A549 (cell line): ENCODE measurements at regions not wholly inside any gene's neighbourhood (a gene's known extent, or its start where the extent isn't known, plus 50 kb on each side); places are given as distances from the start of the nearest gene placed in this dataset.

Experiments
- ATAC-seq, 2 experiments: fragments of 200-7000 bp in 1 of 2; fragments of >200 bp in 1 of 2; cut with Nextera tagmentation in 1 of 2; cut with Tn5 transposase in 1 of 2; 3 replicates each; pipeline versions ENCODE4 v1.8.0 to v1.9.1; 2018 to 2020; ENCODE audit warnings: mild to moderate bottlenecking in 1 of 2, moderate library complexity in 1 of 2
- CTCF ChIA-PET: fragments of 300-600 bp; sonication (Branson Sonifier 250); formaldehyde crosslinking; extraction: SDS; loops from one replicate; lab custom pipeline; 2021; ENCODE audit warnings: antibody characterized with exemption, inconsistent platforms; lab: Yijun Ruan, JAX
- POLR2A ChIA-PET: fragments of 350-600 bp; formaldehyde crosslinking; extraction: SDS; loops from one replicate; lab custom pipeline; 2021; ENCODE audit warnings: antibody characterized with exemption, inconsistent platforms; lab: Yijun Ruan, JAX
- DNase-seq, 2 experiments: peaks; one replicate each; pipeline versions ENCODE4 v3.0.0 to v3.0.0-alpha.2; 2011 to 2016; ENCODE audit warnings: low read depth in 1 of 2, low spot score in 1 of 2
- FAIRE-seq: peaks from 2 replicates; lab custom pipeline; 2011; peaks lifted over from hg19 to GRCh38; lab: Jason Lieb, UNC
- H3K27ac ChIP-seq, 2 experiments: fragments of >200 bp; sonication (Bioruptor Twin); formaldehyde crosslinking; 3 replicates each; pipeline ENCODE4 v1.5.1; 2016 to 2017
- H3K4me1 ChIP-seq: fragments of >200 bp; sonication (Bioruptor Twin); formaldehyde crosslinking; 3 replicates; pipeline ENCODE4 v1.6.1; 2016
- H3K4me2 ChIP-seq: fragments of >200 bp; sonication (Bioruptor Twin); formaldehyde crosslinking; 3 replicates; pipeline ENCODE4 v1.6.1; 2016
- H3K4me3 ChIP-seq: fragments of >200 bp; sonication (Bioruptor Twin); formaldehyde crosslinking; 3 replicates; pipeline ENCODE4 v1.5.1; 2016
- H3K9me3 ChIP-seq: fragments of >200 bp; sonication (Bioruptor Twin); formaldehyde crosslinking; 3 replicates; pipeline ENCODE4 v1.6.1; 2016
- CBX2 ChIP-seq: fragments of 200-600 bp; sonication (generic); IDR thresholded peaks from 2 replicates; pipeline ENCODE4 v1.6.1; 2016; ENCODE audit warnings: low read depth, mild to moderate bottlenecking, borderline replicate concordance
- EHF ChIP-seq: fragments of 250-450 bp; sonication (Bioruptor Pico); IDR thresholded peaks from 2 replicates; pipeline ENCODE4 v1.5.0; 2020; ENCODE audit warnings: mild to moderate bottlenecking
- EP300 ChIP-seq, 2 experiments: fragments of >200 bp; sonication (Bioruptor Twin); formaldehyde crosslinking; IDR thresholded peaks; 2 replicates in 1 of 2; 3 replicates in 1 of 2; pipeline ENCODE4 v1.6.1; 2016 to 2017
- ESRRA ChIP-seq: fragments of 150-350 bp; IDR thresholded peaks from 2 replicates; pipeline ENCODE4 v1.6.1; 2014; ENCODE audit warnings: mild to moderate bottlenecking, low read length, borderline replicate concordance
- FOSB ChIP-seq: fragments of 250-450 bp; sonication (Bioruptor Pico); IDR thresholded peaks from 2 replicates; pipeline ENCODE4 v1.5.0; 2020; ENCODE audit warnings: mild to moderate bottlenecking, moderate library complexity
- HDAC2 ChIP-seq: fragments of 200-600 bp; sonication (generic); IDR thresholded peaks from 2 replicates; pipeline ENCODE4 v1.6.1; 2016
- HEYL ChIP-seq: fragments of 250-450 bp; sonication (Bioruptor Pico); IDR thresholded peaks from 2 replicates; pipeline ENCODE4 v1.8.0; 2021; ENCODE audit warnings: mild to moderate bottlenecking, moderate library complexity
- HOXB13 ChIP-seq: fragments of 250-450 bp; sonication (Bioruptor Pico); IDR thresholded peaks from 2 replicates; pipeline ENCODE4 v1.5.0; 2020; ENCODE audit warnings: low read depth, mild to moderate bottlenecking, moderate library complexity
- HOXB5 ChIP-seq: fragments of 250-450 bp; sonication (Bioruptor Pico); IDR thresholded peaks from 2 replicates; pipeline ENCODE4 v1.5.0; 2020; ENCODE audit warnings: mild to moderate bottlenecking, moderate library complexity
- MAX ChIP-seq: IDR thresholded peaks from 2 replicates; pipeline ENCODE4 v1.6.1; 2012
- NFE2L2 ChIP-seq: fragments of 150-350 bp; conservative IDR thresholded peaks from 2 replicates; pipeline ENCODE4 v1.6.1; 2014; ENCODE audit warnings: low read length
- POLR2AphosphoS2 ChIP-seq: conservative IDR thresholded peaks from 2 replicates; pipeline ENCODE4 v1.6.1; 2012; ENCODE audit warnings: low read length, improper control_type of control experiment, inconsistent platforms
- RAD21 ChIP-seq, 2 experiments: fragments of >200 bp in 1 of 2; sonication (Bioruptor Twin) in 1 of 2; formaldehyde crosslinking in 1 of 2; IDR thresholded peaks in 1 of 2; conservative IDR thresholded peaks in 1 of 2; 2 replicates in 1 of 2; 3 replicates in 1 of 2; pipeline ENCODE4 v1.6.1; 2012 to 2018; ENCODE audit warnings: inconsistent platforms in 1 of 2
- RARB ChIP-seq: fragments of 250-450 bp; sonication (Bioruptor Pico); IDR thresholded peaks from 2 replicates; pipeline ENCODE4 v1.8.0; 2021; ENCODE audit warnings: mild to moderate bottlenecking, moderate library complexity
- RNF2 ChIP-seq: fragments of 200-600 bp; sonication (generic); IDR thresholded peaks from 2 replicates; pipeline ENCODE4 v1.6.1; 2016; ENCODE audit warnings: low read depth, mild to moderate bottlenecking, antibody characterized with exemption, moderate library complexity, borderline replicate concordance
- SMC3 ChIP-seq: fragments of >200 bp; sonication (Bioruptor Twin); formaldehyde crosslinking; IDR thresholded peaks from 3 replicates; pipeline ENCODE4 v1.6.1; 2018; ENCODE audit warnings: inconsistent platforms
- TFCP2L1 ChIP-seq: fragments of 250-450 bp; sonication (Bioruptor Pico); IDR thresholded peaks from 2 replicates; pipeline ENCODE4 v1.5.0; 2021; ENCODE audit warnings: mild to moderate bottlenecking
- TP53 ChIP-seq: fragments of 250-450 bp; sonication (Bioruptor Pico); IDR thresholded peaks from 2 replicates; pipeline ENCODE4 v1.5.0; 2021; ENCODE audit warnings: mild to moderate bottlenecking, moderate library complexity
- ZFP36 ChIP-seq: fragments of 450-650 bp; IDR thresholded peaks from 2 replicates; pipeline ENCODE4 v1.6.1; 2014; ENCODE audit warnings: borderline replicate concordance; ENCODE audit not compliant: partially characterized antibody
- ZNF302 ChIP-seq: fragments of 250-450 bp; sonication (Bioruptor Pico); IDR thresholded peaks from 2 replicates; pipeline ENCODE4 v1.9.0; 2021; ENCODE audit warnings: inconsistent platforms, mild to moderate bottlenecking, moderate library complexity
- WGBS: methylation state at CpG from one replicate; pipeline ENCODE4 v1.1.6; 2017; ENCODE audit errors: missing lambda C conversion rate; 5-methylcytosine and 5-hydroxymethylcytosine counted together
- TF ChIP-seq, protein P1 (sequence below): fragments of 150-350 bp; IDR thresholded peaks from 2 replicates; pipeline ENCODE4 v1.6.1; 2014; ENCODE audit warnings: low read depth, mild to moderate bottlenecking, low read length
- TF ChIP-seq, protein P2 (sequence below): fragments of >200 bp; sonication (Bioruptor Twin); formaldehyde crosslinking; IDR thresholded peaks from 3 replicates; pipeline ENCODE4 v1.5.1; 2016
- TF ChIP-seq, protein P3 (sequence below): fragments of 200-600 bp; sonication (generic); IDR thresholded peaks from 2 replicates; pipeline ENCODE4 v1.6.1; 2016; ENCODE audit warnings: antibody characterized with exemption, mild to moderate bottlenecking, moderate library complexity
- TF ChIP-seq, protein P4 (sequence below): fragments of 250-450 bp; sonication (Bioruptor Pico); IDR thresholded peaks from 2 replicates; pipeline ENCODE4 v1.5.0; 2021; ENCODE audit warnings: mild to moderate bottlenecking, moderate library complexity, borderline replicate concordance

- DNase-seq (no peak), FAIRE-seq (no peak), ATAC-seq (no peak)
- Histone ChIP-seq H3K4me1 (no peaks in the 10 kb centered on the region), H3K4me3 (no peak overlapping the region), H3K27ac (no peak overlapping the region), H3K9me3 (no peaks in the 10 kb centered on the region), H3K4me2 (no peak overlapping the region)
- CTCF ChIA-PET: no interaction called here
- WGBS: 2% methylated on average over 2 of the region's 2 CpGs
- POLR2A ChIA-PET: no interaction called here
- TF ChIP-seq RAD21 (conservative IDR thresholded peaks at IDR 0.05 in 1 of 2, IDR thresholded peaks at IDR 0.05 in 1 of 2) (no peak), HEYL (CRISPR knock-in tag) (no peak), ZNF302 (CRISPR knock-in tag) (no peak), ESRRA (no peak), FOSB (CRISPR knock-in tag) (no peak), ZFP36 (no peak)
- TF ChIP-seq, protein P1, sequence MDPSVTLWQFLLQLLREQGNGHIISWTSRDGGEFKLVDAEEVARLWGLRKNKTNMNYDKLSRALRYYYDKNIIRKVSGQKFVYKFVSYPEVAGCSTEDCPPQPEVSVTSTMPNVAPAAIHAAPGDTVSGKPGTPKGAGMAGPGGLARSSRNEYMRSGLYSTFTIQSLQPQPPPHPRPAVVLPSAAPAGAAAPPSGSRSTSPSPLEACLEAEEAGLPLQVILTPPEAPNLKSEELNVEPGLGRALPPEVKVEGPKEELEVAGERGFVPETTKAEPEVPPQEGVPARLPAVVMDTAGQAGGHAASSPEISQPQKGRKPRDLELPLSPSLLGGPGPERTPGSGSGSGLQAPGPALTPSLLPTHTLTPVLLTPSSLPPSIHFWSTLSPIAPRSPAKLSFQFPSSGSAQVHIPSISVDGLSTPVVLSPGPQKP: no peak
These were observed 2381.1 kb upstream of the AGA start for GRCh38 chr4:179823342-179823741.

GRCh38 chr4:179831274-179831673, 2389.0 kb upstream of the AGA start:
- TF ChIP-seq RNF2 (no peak), CBX2 (no peak), EP300 (IDR thresholded peaks at IDR 0.05) (no peak), HOXB13 (CRISPR knock-in tag) (no peak), TFCP2L1 (CRISPR knock-in tag) (no peak), EHF (CRISPR knock-in tag) (no peak), HOXB5 (CRISPR knock-in tag) (no peak), RARB (CRISPR knock-in tag) (no peak), ZNF302 (CRISPR knock-in tag) (no peak), NFE2L2 (no peak), HDAC2 (no peak), TP53 (CRISPR knock-in tag) (no peak), HEYL (CRISPR knock-in tag) (no peak), MAX (no peak), SMC3 (no peak), ZFP36 (no peak), POLR2AphosphoS2 (no peak)
- TF ChIP-seq, protein P2, sequence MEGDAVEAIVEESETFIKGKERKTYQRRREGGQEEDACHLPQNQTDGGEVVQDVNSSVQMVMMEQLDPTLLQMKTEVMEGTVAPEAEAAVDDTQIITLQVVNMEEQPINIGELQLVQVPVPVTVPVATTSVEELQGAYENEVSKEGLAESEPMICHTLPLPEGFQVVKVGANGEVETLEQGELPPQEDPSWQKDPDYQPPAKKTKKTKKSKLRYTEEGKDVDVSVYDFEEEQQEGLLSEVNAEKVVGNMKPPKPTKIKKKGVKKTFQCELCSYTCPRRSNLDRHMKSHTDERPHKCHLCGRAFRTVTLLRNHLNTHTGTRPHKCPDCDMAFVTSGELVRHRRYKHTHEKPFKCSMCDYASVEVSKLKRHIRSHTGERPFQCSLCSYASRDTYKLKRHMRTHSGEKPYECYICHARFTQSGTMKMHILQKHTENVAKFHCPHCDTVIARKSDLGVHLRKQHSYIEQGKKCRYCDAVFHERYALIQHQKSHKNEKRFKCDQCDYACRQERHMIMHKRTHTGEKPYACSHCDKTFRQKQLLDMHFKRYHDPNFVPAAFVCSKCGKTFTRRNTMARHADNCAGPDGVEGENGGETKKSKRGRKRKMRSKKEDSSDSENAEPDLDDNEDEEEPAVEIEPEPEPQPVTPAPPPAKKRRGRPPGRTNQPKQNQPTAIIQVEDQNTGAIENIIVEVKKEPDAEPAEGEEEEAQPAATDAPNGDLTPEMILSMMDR: no peak
- TF ChIP-seq, protein P3, sequence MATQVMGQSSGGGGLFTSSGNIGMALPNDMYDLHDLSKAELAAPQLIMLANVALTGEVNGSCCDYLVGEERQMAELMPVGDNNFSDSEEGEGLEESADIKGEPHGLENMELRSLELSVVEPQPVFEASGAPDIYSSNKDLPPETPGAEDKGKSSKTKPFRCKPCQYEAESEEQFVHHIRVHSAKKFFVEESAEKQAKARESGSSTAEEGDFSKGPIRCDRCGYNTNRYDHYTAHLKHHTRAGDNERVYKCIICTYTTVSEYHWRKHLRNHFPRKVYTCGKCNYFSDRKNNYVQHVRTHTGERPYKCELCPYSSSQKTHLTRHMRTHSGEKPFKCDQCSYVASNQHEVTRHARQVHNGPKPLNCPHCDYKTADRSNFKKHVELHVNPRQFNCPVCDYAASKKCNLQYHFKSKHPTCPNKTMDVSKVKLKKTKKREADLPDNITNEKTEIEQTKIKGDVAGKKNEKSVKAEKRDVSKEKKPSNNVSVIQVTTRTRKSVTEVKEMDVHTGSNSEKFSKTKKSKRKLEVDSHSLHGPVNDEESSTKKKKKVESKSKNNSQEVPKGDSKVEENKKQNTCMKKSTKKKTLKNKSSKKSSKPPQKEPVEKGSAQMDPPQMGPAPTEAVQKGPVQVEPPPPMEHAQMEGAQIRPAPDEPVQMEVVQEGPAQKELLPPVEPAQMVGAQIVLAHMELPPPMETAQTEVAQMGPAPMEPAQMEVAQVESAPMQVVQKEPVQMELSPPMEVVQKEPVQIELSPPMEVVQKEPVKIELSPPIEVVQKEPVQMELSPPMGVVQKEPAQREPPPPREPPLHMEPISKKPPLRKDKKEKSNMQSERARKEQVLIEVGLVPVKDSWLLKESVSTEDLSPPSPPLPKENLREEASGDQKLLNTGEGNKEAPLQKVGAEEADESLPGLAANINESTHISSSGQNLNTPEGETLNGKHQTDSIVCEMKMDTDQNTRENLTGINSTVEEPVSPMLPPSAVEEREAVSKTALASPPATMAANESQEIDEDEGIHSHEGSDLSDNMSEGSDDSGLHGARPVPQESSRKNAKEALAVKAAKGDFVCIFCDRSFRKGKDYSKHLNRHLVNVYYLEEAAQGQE: no peak
- TF ChIP-seq, protein P4, sequence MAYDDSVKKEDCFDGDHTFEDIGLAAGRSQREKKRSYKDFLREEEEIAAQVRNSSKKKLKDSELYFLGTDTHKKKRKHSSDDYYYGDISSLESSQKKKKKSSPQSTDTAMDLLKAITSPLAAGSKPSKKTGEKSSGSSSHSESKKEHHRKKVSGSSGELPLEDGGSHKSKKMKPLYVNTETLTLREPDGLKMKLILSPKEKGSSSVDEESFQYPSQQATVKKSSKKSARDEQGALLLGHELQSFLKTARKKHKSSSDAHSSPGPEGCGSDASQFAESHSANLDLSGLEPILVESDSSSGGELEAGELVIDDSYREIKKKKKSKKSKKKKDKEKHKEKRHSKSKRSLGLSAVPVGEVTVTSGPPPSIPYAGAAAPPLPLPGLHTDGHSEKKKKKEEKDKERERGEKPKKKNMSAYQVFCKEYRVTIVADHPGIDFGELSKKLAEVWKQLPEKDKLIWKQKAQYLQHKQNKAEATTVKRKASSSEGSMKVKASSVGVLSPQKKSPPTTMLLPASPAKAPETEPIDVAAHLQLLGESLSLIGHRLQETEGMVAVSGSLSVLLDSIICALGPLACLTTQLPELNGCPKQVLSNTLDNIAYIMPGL (CRISPR knock-in tag): no peak
- 30% methylated on average over 4 of the region's 4 CpGs for WGBS
- DNase-seq: no peak
- no peaks in the 10 kb centered on the region for H3K4me1 ChIP-seq
- H3K27ac ChIP-seq: no peak overlapping the region
- H3K4me2 ChIP-seq: no peak overlapping the region
- POLR2A ChIA-PET: no interaction called here
- no peaks in the 10 kb centered on the region for H3K9me3 ChIP-seq
- ATAC-seq: no peak
- CTCF ChIA-PET: no interaction called here
- no peak for FAIRE-seq
- H3K4me3 ChIP-seq: no peak overlapping the region
